Glutamatergic neuron (in vitro differentiated cells): ENCODE measurements at regions not wholly inside any gene's neighbourhood (a gene's known extent, or its start where the extent isn't known, plus 50 kb on each side); places are given as distances from the start of the nearest gene placed in this dataset.

ENCODE experiments used
- DNase-seq: peaks from one replicate; pipeline ENCODE4 v3.0.0; 2022
- H3K27ac Mint-ChIP-seq: one replicate; pipeline ENCODE4 v1.8.0; 2020; ENCODE audit warnings: mild to moderate bottlenecking, mixed read lengths, inconsistent platforms; ENCODE audit not compliant: unreplicated experiment
- H3K27me3 Mint-ChIP-seq: one replicate; pipeline ENCODE4 v1.8.0; 2020; ENCODE audit warnings: mild to moderate bottlenecking, moderate library complexity, mixed read lengths, inconsistent platforms; ENCODE audit not compliant: unreplicated experiment
- H3K36me3 Mint-ChIP-seq: one replicate; pipeline ENCODE4 v1.8.0; 2020; ENCODE audit warnings: mild to moderate bottlenecking, mixed read lengths, inconsistent platforms; ENCODE audit not compliant: unreplicated experiment
- H3K4me1 Mint-ChIP-seq: one replicate; pipeline ENCODE4 v1.8.0; 2020; ENCODE audit warnings: mild to moderate bottlenecking, low read depth, mixed read lengths, inconsistent platforms; ENCODE audit not compliant: unreplicated experiment
- H3K4me3 Mint-ChIP-seq: one replicate; pipeline ENCODE4 v1.8.0; 2020; ENCODE audit warnings: mild to moderate bottlenecking, mixed read lengths, inconsistent platforms; ENCODE audit not compliant: unreplicated experiment
- H3K9me3 Mint-ChIP-seq: one replicate; pipeline ENCODE4 v1.8.0; 2020; ENCODE audit warnings: mild to moderate bottlenecking, moderate library complexity, mixed read lengths, inconsistent platforms; ENCODE audit not compliant: unreplicated experiment
- TF ChIP-seq, protein P1 (sequence below): fragments of 200-600 bp; sonication (generic); IDR thresholded peaks from one replicate; pipeline ENCODE4 v1.5.0; 2021; ENCODE audit not compliant: partially characterized antibody, unreplicated experiment

DNA sequence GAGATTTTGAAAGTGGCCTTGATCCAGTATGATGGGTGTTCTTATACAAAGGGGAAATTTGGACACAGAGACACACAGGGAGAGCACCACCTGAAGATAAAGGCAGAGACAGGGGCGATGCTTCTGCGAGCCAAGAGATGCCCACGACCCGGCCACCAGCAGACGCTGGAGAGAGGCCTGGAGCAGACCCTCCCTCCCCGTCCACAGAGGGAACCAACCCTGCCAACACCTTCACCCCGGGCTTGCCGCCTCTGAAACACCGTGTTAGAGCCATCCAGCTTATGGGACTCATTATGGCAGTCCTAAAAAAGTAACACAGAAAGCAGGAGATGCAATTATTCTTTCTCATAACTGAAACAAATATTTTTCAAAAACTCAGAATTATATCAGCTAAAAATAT, 303.3 kb upstream of the SHH start:
- peaks cover 5% of the 10 kb centered on the region for H3K9me3 Mint-ChIP-seq
- H3K4me1 Mint-ChIP-seq: no peaks in the 10 kb centered on the region
- no peak overlapping the region for H3K27ac Mint-ChIP-seq
- H3K36me3 Mint-ChIP-seq: peaks cover 6% of the 10 kb centered on the region
- peaks cover 5% of the 10 kb centered on the region for H3K27me3 Mint-ChIP-seq
- DNase-seq: no peak
- no peak overlapping the region for H3K4me3 Mint-ChIP-seq
- TF ChIP-seq, protein P1, sequence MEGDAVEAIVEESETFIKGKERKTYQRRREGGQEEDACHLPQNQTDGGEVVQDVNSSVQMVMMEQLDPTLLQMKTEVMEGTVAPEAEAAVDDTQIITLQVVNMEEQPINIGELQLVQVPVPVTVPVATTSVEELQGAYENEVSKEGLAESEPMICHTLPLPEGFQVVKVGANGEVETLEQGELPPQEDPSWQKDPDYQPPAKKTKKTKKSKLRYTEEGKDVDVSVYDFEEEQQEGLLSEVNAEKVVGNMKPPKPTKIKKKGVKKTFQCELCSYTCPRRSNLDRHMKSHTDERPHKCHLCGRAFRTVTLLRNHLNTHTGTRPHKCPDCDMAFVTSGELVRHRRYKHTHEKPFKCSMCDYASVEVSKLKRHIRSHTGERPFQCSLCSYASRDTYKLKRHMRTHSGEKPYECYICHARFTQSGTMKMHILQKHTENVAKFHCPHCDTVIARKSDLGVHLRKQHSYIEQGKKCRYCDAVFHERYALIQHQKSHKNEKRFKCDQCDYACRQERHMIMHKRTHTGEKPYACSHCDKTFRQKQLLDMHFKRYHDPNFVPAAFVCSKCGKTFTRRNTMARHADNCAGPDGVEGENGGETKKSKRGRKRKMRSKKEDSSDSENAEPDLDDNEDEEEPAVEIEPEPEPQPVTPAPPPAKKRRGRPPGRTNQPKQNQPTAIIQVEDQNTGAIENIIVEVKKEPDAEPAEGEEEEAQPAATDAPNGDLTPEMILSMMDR: no peak

GRCh38 chr7:156113731-156114130, 301.5 kb upstream of the SHH start:
- no peak overlapping the region for H3K4me3 Mint-ChIP-seq

DNA sequence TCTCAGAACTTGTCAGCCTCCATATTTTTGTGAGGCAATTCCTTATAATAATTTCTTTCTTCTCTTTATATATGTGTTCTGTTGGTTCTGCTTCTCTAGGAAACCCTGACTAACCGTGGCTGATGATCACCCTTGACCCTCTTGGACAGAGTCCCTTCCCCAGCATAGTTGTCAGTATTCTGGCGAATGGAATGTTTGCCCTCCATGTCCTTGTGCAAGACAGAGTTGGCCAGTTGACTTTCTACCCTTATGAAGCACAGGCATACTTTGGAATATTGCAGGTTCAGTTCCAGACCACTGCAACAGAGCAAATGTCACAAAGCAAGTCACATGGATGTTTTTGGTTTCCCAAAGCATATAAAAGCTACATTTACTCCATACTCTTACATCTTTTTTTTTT, 297.7 kb upstream of the SHH start:
- TF ChIP-seq, protein P1: no peak
- Mint-ChIP-seq H3K36me3 (peaks cover 6% of the 10 kb centered on the region), H3K27ac (no peak overlapping the region), H3K27me3 (peaks cover 6% of the 10 kb centered on the region), H3K4me1 (no peaks in the 10 kb centered on the region), H3K9me3 (peaks cover 5% of the 10 kb centered on the region), H3K4me3 (no peak overlapping the region)
- DNase-seq: no peak

More at GRCh38 chr7:156113731-156114130, 301.5 kb upstream of the SHH start:
- TF ChIP-seq, protein P1: no peak
- Mint-ChIP-seq H3K4me1 (no peaks in the 10 kb centered on the region), H3K36me3 (peaks cover 6% of the 10 kb centered on the region), H3K9me3 (peaks cover 4% of the 10 kb centered on the region), H3K27ac (no peak overlapping the region), H3K27me3 (peaks cover 6% of the 10 kb centered on the region)
- DNase-seq: no peak

DNA sequence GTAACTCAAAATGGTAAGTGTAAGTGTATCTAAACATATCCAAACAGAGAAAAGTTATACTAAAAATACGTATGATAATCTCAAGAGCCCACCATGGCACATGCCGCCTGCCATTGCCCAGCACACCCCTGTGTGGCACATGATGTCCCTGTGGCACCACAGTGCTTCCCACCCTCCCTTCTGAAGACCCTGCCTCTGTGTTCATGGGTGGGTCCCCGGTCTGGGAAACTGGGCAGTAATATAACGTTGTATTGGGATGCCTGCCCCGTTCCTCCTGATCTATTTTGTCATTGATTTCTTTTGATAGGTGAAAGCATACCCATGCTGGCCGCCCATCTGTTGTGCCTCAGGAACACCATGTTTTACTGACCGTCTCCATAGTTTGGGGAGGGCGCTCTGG, 296.8 kb upstream of the SHH start:
- Mint-ChIP-seq H3K27ac (no peak overlapping the region), H3K36me3 (peaks cover 6% of the 10 kb centered on the region), H3K9me3 (peaks cover 5% of the 10 kb centered on the region), H3K4me3 (no peak overlapping the region), H3K4me1 (no peaks in the 10 kb centered on the region), H3K27me3 (peaks cover 4% of the 10 kb centered on the region)
- no peak for DNase-seq
- TF ChIP-seq, protein P1: no peak

DNA sequence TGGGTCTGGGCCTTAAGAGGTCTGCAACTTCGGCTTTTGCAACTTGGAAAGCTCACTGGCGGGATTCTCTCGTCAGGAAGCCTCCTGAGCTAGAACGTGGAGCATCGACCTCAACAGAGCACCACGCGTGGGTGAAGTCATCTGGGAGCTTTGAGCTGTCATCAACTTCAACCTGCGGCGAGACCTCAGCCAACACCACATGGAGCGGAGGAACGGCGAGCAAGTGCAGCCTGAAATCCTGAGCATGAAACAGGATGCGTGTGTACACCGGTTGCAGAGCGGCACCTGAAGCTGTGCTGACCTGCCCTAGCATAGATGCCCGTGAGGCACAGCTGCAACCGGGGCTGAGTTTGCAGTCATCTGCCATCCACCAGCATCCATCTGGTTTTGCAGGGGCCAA, 295.7 kb upstream of the SHH start:
- Mint-ChIP-seq H3K27ac (no peak overlapping the region), H3K4me1 (no peaks in the 10 kb centered on the region), H3K9me3 (peaks cover 5% of the 10 kb centered on the region), H3K4me3 (no peak overlapping the region), H3K36me3 (peaks cover 6% of the 10 kb centered on the region), H3K27me3 (peaks cover 3% of the 10 kb centered on the region)
- TF ChIP-seq, protein P1: no peak
- DNase-seq: no peak
